ENCODE measurements at regions not wholly inside any gene's neighbourhood (a gene's known extent, or its start where the extent isn't known, plus 50 kb on each side); places are given as distances from the start of the nearest gene placed in this dataset.

DNA sequence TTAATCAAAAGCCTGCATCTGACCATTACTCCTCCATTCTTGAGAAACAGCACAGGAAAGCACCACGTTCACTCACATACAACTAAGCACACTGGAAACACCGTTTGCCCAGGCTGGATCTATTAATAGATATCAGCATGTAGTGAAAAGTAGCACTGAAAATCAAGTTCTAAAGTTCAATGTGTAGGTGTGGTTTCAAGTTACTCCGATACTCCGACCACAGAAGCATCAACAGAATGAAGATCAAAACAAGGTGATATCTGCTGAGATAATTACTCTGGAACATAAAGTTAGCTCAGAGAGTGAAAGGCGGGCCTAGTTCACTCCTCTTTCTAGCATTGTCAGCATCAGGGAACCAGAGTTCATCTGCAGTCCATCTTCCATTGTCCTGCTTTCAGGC lies 1367.4 kb upstream of the ACVR2A start:
- no peak overlapping the region for H3K4me3 ChIP-seq
- no peak for TF ChIP-seq POLR2A (IDR thresholded peaks at IDR 0.05)
- TF ChIP-seq, protein P1, sequence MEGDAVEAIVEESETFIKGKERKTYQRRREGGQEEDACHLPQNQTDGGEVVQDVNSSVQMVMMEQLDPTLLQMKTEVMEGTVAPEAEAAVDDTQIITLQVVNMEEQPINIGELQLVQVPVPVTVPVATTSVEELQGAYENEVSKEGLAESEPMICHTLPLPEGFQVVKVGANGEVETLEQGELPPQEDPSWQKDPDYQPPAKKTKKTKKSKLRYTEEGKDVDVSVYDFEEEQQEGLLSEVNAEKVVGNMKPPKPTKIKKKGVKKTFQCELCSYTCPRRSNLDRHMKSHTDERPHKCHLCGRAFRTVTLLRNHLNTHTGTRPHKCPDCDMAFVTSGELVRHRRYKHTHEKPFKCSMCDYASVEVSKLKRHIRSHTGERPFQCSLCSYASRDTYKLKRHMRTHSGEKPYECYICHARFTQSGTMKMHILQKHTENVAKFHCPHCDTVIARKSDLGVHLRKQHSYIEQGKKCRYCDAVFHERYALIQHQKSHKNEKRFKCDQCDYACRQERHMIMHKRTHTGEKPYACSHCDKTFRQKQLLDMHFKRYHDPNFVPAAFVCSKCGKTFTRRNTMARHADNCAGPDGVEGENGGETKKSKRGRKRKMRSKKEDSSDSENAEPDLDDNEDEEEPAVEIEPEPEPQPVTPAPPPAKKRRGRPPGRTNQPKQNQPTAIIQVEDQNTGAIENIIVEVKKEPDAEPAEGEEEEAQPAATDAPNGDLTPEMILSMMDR (IDR thresholded peaks at IDR 0.05), result no peak
- no peaks in the 10 kb centered on the region for H3K4me1 ChIP-seq (replicated peaks in 1 of 2)
- DNase-seq, result no peak
- H3K9me3 ChIP-seq (replicated peaks in 1 of 3), result no peaks in the 10 kb centered on the region
- H3K27me3 ChIP-seq, result no peaks in the 10 kb centered on the region
- intact Hi-C loops (cut with DNase I), result no loop called here
- H3K36me3 ChIP-seq (replicated peaks in 1 of 2), result no peaks in the 10 kb centered on the region
- 54 to 75% (median 66%) methylated on average over 5 of the region's 5 CpGs for WGBS, 4 donors
- no peak overlapping the region for H3K27ac ChIP-seq

DNA sequence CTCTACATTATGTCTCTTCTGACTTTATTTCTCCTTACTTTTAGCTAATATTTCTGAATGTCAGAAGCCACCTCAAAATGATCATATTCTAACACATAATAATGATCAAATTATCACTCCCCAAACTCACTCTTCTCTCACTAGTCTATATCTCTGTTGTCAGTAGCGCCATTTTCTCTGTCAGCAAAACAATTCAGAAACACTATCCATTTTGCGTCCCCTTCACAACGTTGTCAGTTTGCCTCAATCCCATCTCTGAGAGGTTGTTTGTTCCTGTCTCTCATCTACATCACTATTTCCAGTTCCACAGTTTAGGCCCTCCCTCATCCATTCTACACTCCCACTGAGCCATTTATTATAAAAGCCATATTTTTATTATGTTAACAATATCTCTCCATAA lies 1376.3 kb upstream of the ACVR2A start:
- H3K27ac ChIP-seq, result no peak overlapping the region
- TF ChIP-seq, protein P1 (IDR thresholded peaks at IDR 0.05), result no peak
- no peak for TF ChIP-seq POLR2A (IDR thresholded peaks at IDR 0.05)
- no peaks in the 10 kb centered on the region for H3K36me3 ChIP-seq (replicated peaks in 1 of 2)
- WGBS, 4 donors, result 86 to 92% (median 88%) methylated on average over 3 of the region's 3 CpGs
- intact Hi-C loops (cut with DNase I), result no loop called here
- H3K4me1 ChIP-seq (replicated peaks in 1 of 2), result no peaks in the 10 kb centered on the region
- no peak for DNase-seq
- no peak overlapping the region for H3K4me3 ChIP-seq
- H3K9me3 ChIP-seq (replicated peaks in 1 of 3), result no peaks in the 10 kb centered on the region
- H3K27me3 ChIP-seq, result no peaks in the 10 kb centered on the region

DNA sequence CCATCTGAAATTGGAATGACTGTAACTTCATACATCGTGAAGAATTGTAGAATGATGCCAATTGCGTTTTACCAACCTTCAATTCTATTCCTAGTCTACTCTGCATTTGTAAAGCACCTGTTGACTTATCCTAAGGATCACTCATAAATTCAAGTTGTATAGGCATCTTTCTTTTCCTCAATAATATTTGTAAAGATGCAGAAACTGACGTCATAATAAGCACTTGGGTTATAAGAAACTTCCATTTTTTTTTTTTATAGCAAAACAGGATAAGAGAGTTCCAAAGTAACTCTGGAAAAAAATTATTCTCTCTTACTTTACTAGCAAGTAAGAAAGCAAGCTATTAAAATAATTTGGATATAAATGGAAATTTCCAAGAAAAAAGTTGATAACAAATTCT lies 1377.4 kb upstream of the ACVR2A start:
- H3K4me3 ChIP-seq, result no peak overlapping the region
- no peak overlapping the region for H3K27ac ChIP-seq
- no peaks in the 10 kb centered on the region for H3K9me3 ChIP-seq (replicated peaks in 1 of 3)
- WGBS, 4 donors, result 64 to 75% (median 68%) methylated on average over 3 of the region's 3 CpGs
- no peaks in the 10 kb centered on the region for H3K36me3 ChIP-seq (replicated peaks in 1 of 2)
- no peak for DNase-seq
- TF ChIP-seq, protein P1 (IDR thresholded peaks at IDR 0.05), result no peak
- TF ChIP-seq POLR2A (IDR thresholded peaks at IDR 0.05), result no peak
- no peaks in the 10 kb centered on the region for H3K27me3 ChIP-seq
- H3K4me1 ChIP-seq (replicated peaks in 1 of 2), result no peaks in the 10 kb centered on the region
- intact Hi-C loops (cut with DNase I), result no loop called here

DNA sequence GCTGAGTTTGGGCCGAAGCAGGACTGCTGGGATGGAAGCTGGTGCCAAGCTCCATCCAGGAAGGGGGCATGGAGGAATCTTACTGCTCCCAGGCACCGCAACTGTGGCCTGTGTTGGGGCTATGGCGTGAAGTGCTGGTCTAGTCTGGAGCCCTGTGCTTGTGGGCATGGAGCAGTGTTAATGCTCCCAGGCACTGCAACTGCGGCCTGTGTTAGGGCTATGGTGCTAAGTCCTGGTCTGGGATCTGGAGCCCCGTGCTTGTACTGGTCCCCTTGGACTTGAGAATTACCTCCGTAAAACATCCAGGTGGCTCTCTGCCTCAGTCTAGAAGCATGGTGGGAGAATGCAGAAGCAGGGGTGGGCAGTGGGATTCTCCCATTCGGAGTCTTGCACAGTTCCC lies 1379.4 kb upstream of the ACVR2A start:
- intact Hi-C loops (cut with DNase I), result no loop called here
- Histone ChIP-seq H3K36me3 (replicated peaks in 1 of 2) (no peaks in the 10 kb centered on the region), H3K4me1 (replicated peaks in 1 of 2) (no peaks in the 10 kb centered on the region), H3K4me3 (no peak overlapping the region), H3K27ac (no peak overlapping the region), H3K9me3 (replicated peaks in 1 of 3) (no peaks in the 10 kb centered on the region), H3K27me3 (no peaks in the 10 kb centered on the region)
- 90 to 97% (median 91%) methylated on average over 5 to 7 of the region's 7 CpGs for WGBS, 4 donors
- DNase-seq, result no peak
- no peak for TF ChIP-seq POLR2A (IDR thresholded peaks at IDR 0.05)
- TF ChIP-seq, protein P1 (IDR thresholded peaks at IDR 0.05), result no peak
